H1 (cell line): ENCODE measurements at regions not wholly inside any gene's neighbourhood (a gene's known extent, or its start where the extent isn't known, plus 50 kb on each side); places are given as distances from the start of the nearest gene placed in this dataset.

Source experiments
- CTCF ChIA-PET: fragments of 300-600 bp; sonication (Branson Sonifier 250); formaldehyde crosslinking; loops from one replicate; lab custom pipeline; 2021; ENCODE audit not compliant: partially characterized antibody; lab: Charles Lee
- POLR2A ChIA-PET: fragments of 300-600 bp; sonication (Branson Sonifier 250); formaldehyde crosslinking; loops from one replicate; lab custom pipeline; 2021; ENCODE audit warnings: inconsistent platforms; ENCODE audit not compliant: partially characterized antibody; lab: Charles Lee
- DNase-seq, 2 experiments: peaks; one replicate each; pipeline versions ENCODE4 v3.0.0 to v3.0.0-alpha.2; 2010 to 2022; ENCODE audit warnings: low spot score in 2 of 2, low read depth in 1 of 2, mixed read lengths in 1 of 2
- FAIRE-seq: peaks from 2 replicates; lab custom pipeline; 2011; peaks lifted over from hg19 to GRCh38; lab: Jason Lieb, UNC
- H2AFZ ChIP-seq: 2 replicates; pipeline ENCODE4 v1.8.1; 2012; ENCODE audit warnings: low read length, inconsistent platforms
- H2AK5ac ChIP-seq: 2 replicates; pipeline ENCODE4 v1.6.1; 2013; ENCODE audit warnings: low read depth, low read length
- H2BK120ac ChIP-seq: replicated peaks from 2 replicates; pipeline ENCODE3; 2013; ENCODE audit warnings: low read depth, low read length, inconsistent platforms
- H2BK12ac ChIP-seq: 2 replicates; pipeline ENCODE4 v1.6.1; 2013; ENCODE audit warnings: low read depth, low read length
- H2BK15ac ChIP-seq: 2 replicates; pipeline ENCODE4 v1.6.1; 2013; ENCODE audit warnings: low read length
- H2BK20ac ChIP-seq: 2 replicates; pipeline ENCODE4 v1.6.1; 2013; ENCODE audit warnings: low read length
- H2BK5ac ChIP-seq: 2 replicates; pipeline ENCODE4 v1.6.1; 2013; ENCODE audit warnings: low read depth, low read length
- H3K14ac ChIP-seq: 2 replicates; pipeline ENCODE4 v1.6.1; 2013; ENCODE audit warnings: inconsistent platforms; ENCODE audit not compliant: insufficient read length
- H3K18ac ChIP-seq: 2 replicates; pipeline ENCODE4 v1.6.1; 2013; ENCODE audit warnings: low read length; ENCODE audit errors: extremely low read depth
- H3K23ac ChIP-seq: 2 replicates; pipeline ENCODE4 v1.6.1; 2013; ENCODE audit warnings: inconsistent platforms; ENCODE audit not compliant: insufficient read length
- H3K23me2 ChIP-seq: 2 replicates; pipeline ENCODE4 v1.6.1; 2013; ENCODE audit warnings: low read depth, low read length
- H3K27ac ChIP-seq: 2 replicates; pipeline ENCODE4 v1.6.1; 2011; ENCODE audit warnings: low read depth, low read length, inconsistent platforms
- H3K27me3 ChIP-seq, 4 experiments: replicated peaks in 1 of 4; 1 replicate in 1 of 4; 2 replicates in 3 of 4; pipeline versions ENCODE4 v1.6.1 to v1.8.1; 2011 to 2013; ENCODE audit warnings: low read length in 3 of 4, mild to moderate bottlenecking in 3 of 4, inconsistent platforms in 2 of 4, mixed read lengths in 2 of 4, moderate library complexity in 1 of 4; ENCODE audit not compliant: control insufficient read depth in 3 of 4, insufficient read depth in 3 of 4; ENCODE audit errors: extremely low read depth in 1 of 4
- H3K36me3 ChIP-seq, 4 experiments: 2 replicates each; pipeline versions ENCODE4 v1.6.1 to v1.8.1; 2011 to 2013; ENCODE audit warnings: mild to moderate bottlenecking in 4 of 4, low read length in 3 of 4, moderate library complexity in 2 of 4, control low read depth in 1 of 4, inconsistent platforms in 1 of 4; ENCODE audit not compliant: insufficient read depth in 4 of 4, control insufficient read depth in 2 of 4
- H3K4ac ChIP-seq: replicated peaks from 2 replicates; pipeline ENCODE3; 2013; ENCODE audit warnings: low read length, low read depth, mixed read lengths, inconsistent platforms; ENCODE audit not compliant: insufficient read length
- H3K4me1 ChIP-seq, 4 experiments: replicated peaks in 1 of 4; 1 replicate in 1 of 4; 2 replicates in 3 of 4; pipeline versions ENCODE4 v1.6.1 to v1.8.1; 2011 to 2013; ENCODE audit warnings: low read length in 3 of 4, inconsistent platforms in 2 of 4, mixed read lengths in 1 of 4; ENCODE audit not compliant: insufficient read depth in 4 of 4, control insufficient read depth in 3 of 4
- H3K4me2 ChIP-seq, 2 experiments: 2 replicates each; pipeline versions ENCODE4 v1.6.1 to v1.8.1; 2011 to 2013; ENCODE audit warnings: low read depth in 2 of 2, low read length in 2 of 2, control low read depth in 1 of 2, inconsistent platforms in 1 of 2, mild to moderate bottlenecking in 1 of 2; ENCODE audit not compliant: insufficient read depth in 1 of 2
- H3K4me3 ChIP-seq, 4 experiments: fragments of 200-600, 300-600 bp in 1 of 4; sonication (generic), shearing (Covaris generic), sonication (Bioruptor Twin) in 1 of 4; 2 replicates each; pipeline versions ENCODE4 v1.5.1 to v1.8.1; 2011 to 2016; ENCODE audit warnings: low read length in 4 of 4, low read depth in 3 of 4, control low read depth in 2 of 4, inconsistent platforms in 2 of 4, mild to moderate bottlenecking in 2 of 4, mixed read lengths in 1 of 4, moderate library complexity in 1 of 4; ENCODE audit not compliant: insufficient read depth in 2 of 4; ENCODE audit errors: extremely low read depth in 1 of 4
- H3K56ac ChIP-seq: replicated peaks from 2 replicates; pipeline ENCODE3; 2013; ENCODE audit warnings: low read depth, mild to moderate bottlenecking, mixed read lengths, low read length, inconsistent platforms; ENCODE audit not compliant: insufficient read length
- H3K79me1 ChIP-seq: 2 replicates; pipeline ENCODE4 v1.6.1; 2013; ENCODE audit warnings: low read depth, low read length, control low read depth
- H3K79me2 ChIP-seq, 2 experiments: 2 replicates each; pipeline versions ENCODE4 v1.6.1 to v1.8.1; 2012 to 2013; ENCODE audit warnings: low read length in 2 of 2, mild to moderate bottlenecking in 2 of 2, inconsistent platforms in 1 of 2; ENCODE audit not compliant: insufficient read depth in 2 of 2, control insufficient read depth in 1 of 2
- H3K9ac ChIP-seq, 4 experiments: replicated peaks in 1 of 4; 1 replicate in 1 of 4; 2 replicates in 3 of 4; pipeline versions ENCODE4 v1.6.1 to v1.8.1; 2011 to 2013; ENCODE audit warnings: low read depth in 3 of 4, low read length in 3 of 4, control low read depth in 2 of 4, mild to moderate bottlenecking in 2 of 4, moderate library complexity in 2 of 4, inconsistent platforms in 1 of 4; ENCODE audit errors: extremely low read depth in 1 of 4
- H3K9me3 ChIP-seq, 2 experiments: 2 replicates each; pipeline versions ENCODE4 v1.6.1 to v1.8.1; 2012 to 2013; ENCODE audit warnings: mild to moderate bottlenecking in 2 of 2, moderate library complexity in 2 of 2, control low read depth in 1 of 2, inconsistent platforms in 1 of 2, low read depth in 1 of 2, low read length in 1 of 2, mixed read lengths in 1 of 2; ENCODE audit not compliant: insufficient read depth in 2 of 2
- H4K20me1 ChIP-seq, 2 experiments: replicated peaks in 1 of 2; 2 replicates each; pipeline versions ENCODE3 to v1.8.1; 2011 to 2013; ENCODE audit warnings: inconsistent platforms in 2 of 2, low read length in 2 of 2, mild to moderate bottlenecking in 1 of 2; ENCODE audit not compliant: insufficient read depth in 2 of 2, control insufficient read depth in 1 of 2
- H4K5ac ChIP-seq: 2 replicates; pipeline ENCODE4 v1.6.1; 2013; ENCODE audit warnings: low read length, low read depth, mixed read lengths, inconsistent platforms; ENCODE audit not compliant: insufficient read length
- H4K8ac ChIP-seq: 2 replicates; pipeline ENCODE4 v1.8.0; 2013; ENCODE audit warnings: mild to moderate bottlenecking, moderate library complexity, low read length, inconsistent platforms; ENCODE audit not compliant: insufficient read depth; ENCODE audit errors: extremely low read depth
- H4K91ac ChIP-seq: replicated peaks from 2 replicates; pipeline ENCODE3; 2013; ENCODE audit warnings: low read length, mixed read lengths, inconsistent platforms; ENCODE audit not compliant: insufficient read length
- ASH2L ChIP-seq: fragments of 200-600, 300-600 bp; sonication (generic); IDR thresholded peaks from one replicate; pipeline ENCODE4 v1.7.1; 2017; ENCODE audit warnings: low read length
- CEBPB ChIP-seq: IDR thresholded peaks from 2 replicates; pipeline ENCODE4 v1.6.1; 2012; ENCODE audit warnings: low read depth, low read length
- CHD1 ChIP-seq: IDR thresholded peaks from 2 replicates; pipeline ENCODE4 v1.6.1; 2012; ENCODE audit warnings: low read depth, low read length, improper control_type of control experiment
- CHD2 ChIP-seq: IDR thresholded peaks from 2 replicates; pipeline ENCODE4 v1.6.1; 2012; ENCODE audit warnings: low read length, improper control_type of control experiment
- EP300 ChIP-seq, 2 experiments: IDR thresholded peaks; 1 replicate in 1 of 2; 2 replicates in 1 of 2; pipeline ENCODE4 v1.6.1; 2011 to 2012; ENCODE audit warnings: low read depth in 2 of 2, low read length in 2 of 2, mild to moderate bottlenecking in 2 of 2, borderline replicate concordance in 1 of 2, inconsistent platforms in 1 of 2, moderate library complexity in 1 of 2
- JUN ChIP-seq: IDR thresholded peaks from 2 replicates; pipeline ENCODE4 v1.6.1; 2011; ENCODE audit warnings: low read depth, mild to moderate bottlenecking, improper control_type of control experiment, low read length
- POLR2A ChIP-seq, 2 experiments: IDR thresholded peaks; 1 replicate in 1 of 2; 2 replicates in 1 of 2; pipeline ENCODE4 v1.6.1; 2011; ENCODE audit warnings: low read depth in 2 of 2, low read length in 2 of 2, mild to moderate bottlenecking in 2 of 2; ENCODE audit errors: control extremely low read depth in 1 of 2
- RBBP5 ChIP-seq: IDR thresholded peaks from 2 replicates; pipeline ENCODE4 v1.7.1; 2012; ENCODE audit warnings: low read depth, mild to moderate bottlenecking, inconsistent platforms, low read length, moderate library complexity, borderline replicate concordance
- RNF2 ChIP-seq: fragments of 200-900, 300-1000 bp; sonication (generic); IDR thresholded peaks from 2 replicates; pipeline ENCODE4 v1.7.1; 2016; ENCODE audit warnings: borderline replicate concordance, low read depth, mild to moderate bottlenecking, antibody characterized with exemption, low read length; ENCODE audit not compliant: poor library complexity, severe bottlenecking; ENCODE audit errors: missing control alignments
- RXRA ChIP-seq: IDR thresholded peaks from 2 replicates; pipeline ENCODE4 v1.6.1; 2011; ENCODE audit warnings: low read depth, mild to moderate bottlenecking, low read length, moderate library complexity; ENCODE audit not compliant: insufficient read depth
- SRF ChIP-seq: IDR thresholded peaks from 2 replicates; pipeline ENCODE4 v1.6.1; 2011; ENCODE audit warnings: mild to moderate bottlenecking, low read depth, low read length, moderate library complexity
- SUZ12 ChIP-seq: fragments of 200-600 bp; sonication (generic); IDR thresholded peaks from 2 replicates; pipeline ENCODE4 v1.6.1; 2012; ENCODE audit warnings: mild to moderate bottlenecking, inconsistent platforms, low read length, moderate library complexity, mixed read lengths
- TEAD4 ChIP-seq: IDR thresholded peaks from 2 replicates; pipeline ENCODE4 v1.6.1; 2012; ENCODE audit warnings: low read depth, low read length, inconsistent platforms, mixed read lengths
- USF2 ChIP-seq: IDR thresholded peaks from 2 replicates; pipeline ENCODE4 v1.6.1; 2011; ENCODE audit warnings: low read length, improper control_type of control experiment
- ZNF274 ChIP-seq: IDR thresholded peaks from 2 replicates; pipeline ENCODE4 v1.7.0; 2012; ENCODE audit warnings: low read length, borderline replicate concordance; ENCODE audit errors: extremely low read depth
- WGBS, 2 experiments: shearing (Covaris generic) in 1 of 2; methylation state at CpG; one replicate each; pipeline versions ENCODE4 v1.1.6 to v1.1.7; 2013 to 2015; ENCODE audit warnings: low lambda C conversion rate in 2 of 2, mixed read lengths in 2 of 2, inconsistent platforms in 1 of 2, low coverage in 1 of 2, missing lambda C conversion rate in 1 of 2; ENCODE audit not compliant: insufficient replicate concordance in 2 of 2, insufficient coverage in 1 of 2, insufficient read length in 1 of 2; ENCODE audit errors: extremely low coverage in 1 of 2, missing lambda C conversion rate in 1 of 2; 5-methylcytosine and 5-hydroxymethylcytosine counted together

GRCh38 chr13:50675651-50676050 is 167.8 kb downstream of the DLEU7 start:
- Histone ChIP-seq H4K8ac (no peak overlapping the region), H2BK20ac (no peak overlapping the region), H2BK12ac (no peak overlapping the region), H3K27ac (no peak overlapping the region), H3K23me2 (no peaks in the 10 kb centered on the region), H3K23ac (no peak overlapping the region), H3K4me3 (no peak overlapping the region), H3K18ac (no peak overlapping the region), H4K91ac (no peak overlapping the region), H3K4ac (no peak overlapping the region), H4K5ac (no peak overlapping the region), H2BK120ac (no peak overlapping the region), H3K4me2 (no peak overlapping the region), H2AK5ac (no peak overlapping the region), H4K20me1 (no peaks in the 10 kb centered on the region), H2BK5ac (no peak overlapping the region), H2AFZ (no peak overlapping the region), H3K79me1 (no peaks in the 10 kb centered on the region; the same call in 1 of the 2 replicates), H3K36me3 (no peaks in the 10 kb centered on the region; a peak in 1 of 8 replicates), H3K56ac (no peak overlapping the region), H3K4me1 (no peaks in the 10 kb centered on the region), H3K9me3 (no peaks in the 10 kb centered on the region), H3K27me3 (no peaks in the 10 kb centered on the region), H2BK15ac (no peak overlapping the region), H3K9ac (no peak overlapping the region), H3K79me2 (no peaks in the 10 kb centered on the region), H3K14ac (no peak overlapping the region)
- FAIRE-seq (no peak), DNase-seq (no peak)
- ChIA-PET CTCF (no interaction called here), POLR2A (no interaction called here)
- WGBS, 2 experiments = 84% methylated on average over 4 of the region's 4 CpGs; no CpG with 5 or more reads in 1 of the 2 experiments
- TF ChIP-seq RNF2 (no peak), SRF (no peak), JUN (no peak), CHD2 (no peak), ZNF274 (no peak), CEBPB (no peak), USF2 (no peak), SUZ12 (no peak), EP300 (IDR thresholded peaks at IDR 0.05; ENCODE audit: borderline replicate concordance in 1 of 2, low read depth in 2 of 2, low read length in 2 of 2) (no peak), TEAD4 (no peak), RBBP5 (no peak), POLR2A (IDR thresholded peaks at IDR 0.05; ENCODE audit: control extremely low read depth in 1 of 2, low read depth in 2 of 2, low read length in 2 of 2) (no peak), CHD1 (no peak), ASH2L (no peak), RXRA (no peak)
